GOT3 (cell line): ENCODE measurements at regions not wholly inside any gene's neighbourhood (a gene's known extent, or its start where the extent isn't known, plus 50 kb on each side); places are given as distances from the start of the nearest gene placed in this dataset.
"Not testable (repeated sequence)": the region's sequence is repeated elsewhere in the genome, so short reads cannot be mapped to it uniquely, and the experiment has no call there.

ENCODE experiments used
- DNase-seq: peaks from one replicate; lab custom pipeline; 2025; ENCODE audit warnings: mixed read lengths; lab: John Stamatoyannopoulos, UW

DNA sequence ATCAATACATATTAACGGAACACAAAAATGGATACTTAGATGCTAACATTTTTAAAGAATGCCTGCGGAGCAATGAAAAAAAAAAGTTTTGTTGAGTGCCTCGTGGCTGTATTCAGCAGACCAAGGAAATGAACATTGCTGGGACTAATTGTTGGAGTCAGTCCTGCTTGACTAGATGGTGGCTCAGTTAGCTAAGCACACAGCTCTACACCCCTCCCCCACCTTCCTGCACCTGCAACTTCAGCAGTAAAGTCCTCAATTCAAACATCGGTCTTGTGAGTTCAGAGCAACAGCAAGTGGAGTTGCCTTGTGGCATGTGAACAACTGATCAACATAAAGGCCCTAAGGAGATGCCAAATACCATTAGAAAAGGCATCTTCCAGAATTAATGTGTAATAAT, 326.0 kb upstream of the NPSR1 start:
- no peak for DNase-seq

- DNase-seq = no peak
Observed at GRCh38 chr7:34333184-34333583, 324.8 kb upstream of the NPSR1 start.

DNA sequence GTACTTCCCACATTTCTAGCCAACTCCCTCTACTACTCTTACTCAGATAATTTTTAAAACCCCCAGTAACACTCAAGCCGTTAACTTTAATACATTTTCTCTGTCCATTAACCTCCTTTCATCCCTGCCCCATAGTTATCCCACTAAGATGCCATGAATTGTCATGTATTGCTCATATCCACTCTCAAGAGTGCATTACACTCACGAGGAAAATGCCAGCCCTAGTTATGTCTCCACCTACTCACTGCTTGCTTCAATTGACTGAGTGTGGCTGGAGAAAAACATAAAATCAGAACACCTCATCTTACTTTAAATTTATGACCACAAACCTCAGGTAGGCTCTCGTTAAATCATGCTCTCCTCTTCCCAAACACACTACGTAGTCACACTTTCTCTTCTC, 324.1 kb upstream of the NPSR1 start:
- no peak for DNase-seq

DNA sequence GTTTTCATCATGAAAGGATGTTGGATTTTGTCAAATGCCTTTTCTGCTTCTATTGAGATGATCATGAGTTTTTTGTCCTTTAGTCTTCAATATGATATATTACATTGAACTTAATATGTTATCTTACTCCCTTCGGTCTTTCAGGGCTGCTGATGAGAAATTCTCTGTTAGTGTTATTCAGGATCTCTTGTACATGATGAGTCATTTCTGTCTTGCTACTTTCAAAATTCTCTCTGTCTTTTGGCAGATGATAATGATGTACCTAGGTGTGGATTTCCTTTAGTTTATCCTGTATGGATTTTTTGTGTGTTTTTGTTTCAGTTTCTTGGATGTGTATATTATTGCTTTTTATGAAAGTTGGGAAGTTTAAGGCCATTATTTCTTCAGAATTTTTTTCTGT, 320.9 kb upstream of the NPSR1 start:
- no peak for DNase-seq

DNA sequence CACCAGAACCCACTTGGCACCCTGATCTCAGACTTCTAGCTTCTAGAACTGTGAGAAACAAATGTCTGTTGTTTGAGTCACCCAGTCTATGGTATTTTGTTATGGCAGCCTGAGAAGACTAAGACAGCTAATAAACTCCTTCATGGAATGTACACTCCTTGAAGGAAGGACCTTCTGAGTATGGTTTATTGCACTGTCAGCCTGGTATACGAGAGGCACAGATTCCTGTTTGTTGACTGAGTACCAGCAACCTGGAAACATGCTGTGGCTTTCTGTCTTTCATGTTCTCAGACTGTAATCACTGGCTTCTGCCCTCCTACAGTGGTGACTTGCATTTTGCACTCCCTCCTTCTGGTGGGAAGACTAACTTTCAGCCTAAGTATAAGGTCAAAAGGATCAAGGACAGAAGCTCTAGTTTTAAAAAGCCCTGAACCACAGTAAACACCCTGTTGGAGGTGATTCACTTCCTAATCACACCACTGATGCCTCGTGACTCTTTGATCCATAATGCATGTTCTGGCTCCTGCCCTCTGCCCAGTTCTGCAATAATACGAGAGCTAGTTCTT, 319.0 kb upstream of the NPSR1 start:
- no peak for DNase-seq

- DNase-seq = no peak
Observed at GRCh38 chr7:34341326-34341725, 316.7 kb upstream of the NPSR1 start.

- DNase-seq = no peak
Observed at GRCh38 chr7:34342387-34342786, 315.6 kb upstream of the NPSR1 start.

- no peak for DNase-seq
Observed at GRCh38 chr7:34343667-34344066, 314.4 kb upstream of the NPSR1 start.

DNA sequence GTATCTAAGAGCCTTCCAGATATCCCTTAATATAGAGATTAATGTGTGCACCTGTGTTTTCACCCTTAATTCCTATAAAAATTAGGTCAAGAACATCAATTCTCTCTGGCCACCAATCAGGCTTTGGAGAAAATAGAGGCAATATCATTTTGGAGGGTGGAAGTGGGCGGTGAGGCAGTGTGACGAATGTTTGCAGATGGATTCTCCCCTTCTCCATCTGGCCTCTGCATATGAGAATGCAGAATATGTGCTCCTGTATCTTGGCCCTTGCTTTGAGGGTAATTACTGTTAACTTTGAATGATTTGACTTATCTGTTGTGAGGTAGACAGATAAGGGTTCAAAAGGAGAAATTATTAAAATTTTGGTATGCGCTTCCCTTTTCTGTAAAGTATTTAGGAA, 304.0 kb upstream of the NPSR1 start:
- no peak for DNase-seq

DNA sequence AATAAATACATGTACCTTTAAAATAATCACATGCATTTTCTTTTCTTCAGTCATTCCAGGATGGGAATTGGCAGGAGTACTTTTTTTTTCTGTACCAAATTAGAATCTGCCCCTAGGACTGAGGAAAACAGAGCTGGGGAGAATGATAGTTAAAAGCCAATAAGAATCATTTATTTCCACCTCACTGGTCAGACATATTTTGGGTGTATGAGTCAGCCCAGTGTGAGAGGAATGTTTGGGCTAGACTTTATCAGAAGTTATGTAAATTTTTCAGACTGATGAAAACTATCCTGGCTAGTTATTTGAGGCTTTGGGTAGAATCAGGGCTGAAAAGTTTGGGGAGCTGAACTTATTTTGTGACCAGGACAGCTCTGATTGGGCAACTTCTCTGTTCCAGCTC, 303.1 kb upstream of the NPSR1 start:
- no peak for DNase-seq

GRCh38 chr7:34357068-34357467, 300.9 kb upstream of the NPSR1 start:
- no peak for DNase-seq

DNA sequence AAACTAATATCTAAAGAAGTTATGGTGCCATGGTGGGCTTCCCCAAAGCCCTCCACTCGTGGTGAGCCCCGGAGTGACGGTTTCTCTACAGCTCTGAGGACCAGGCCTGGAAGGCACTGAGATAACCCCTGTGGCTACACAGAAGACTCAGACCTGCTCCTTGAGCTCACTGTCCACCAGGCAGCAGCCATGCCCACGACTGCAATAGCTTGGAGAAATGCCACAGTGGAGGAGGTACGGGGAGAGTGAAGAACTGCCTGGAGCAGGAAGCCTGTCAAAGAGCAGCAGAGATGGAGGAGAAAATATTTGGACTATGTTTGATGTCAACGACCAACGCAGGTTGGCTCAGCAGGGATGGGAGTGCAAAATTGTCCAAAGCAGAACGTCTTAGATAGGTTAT, 300.1 kb upstream of the NPSR1 start:
- DNase-seq = no peak

- DNase-seq = not testable (repeated sequence)
Observed at GRCh38 chr7:34358578-34358977, 299.4 kb upstream of the NPSR1 start.

DNA sequence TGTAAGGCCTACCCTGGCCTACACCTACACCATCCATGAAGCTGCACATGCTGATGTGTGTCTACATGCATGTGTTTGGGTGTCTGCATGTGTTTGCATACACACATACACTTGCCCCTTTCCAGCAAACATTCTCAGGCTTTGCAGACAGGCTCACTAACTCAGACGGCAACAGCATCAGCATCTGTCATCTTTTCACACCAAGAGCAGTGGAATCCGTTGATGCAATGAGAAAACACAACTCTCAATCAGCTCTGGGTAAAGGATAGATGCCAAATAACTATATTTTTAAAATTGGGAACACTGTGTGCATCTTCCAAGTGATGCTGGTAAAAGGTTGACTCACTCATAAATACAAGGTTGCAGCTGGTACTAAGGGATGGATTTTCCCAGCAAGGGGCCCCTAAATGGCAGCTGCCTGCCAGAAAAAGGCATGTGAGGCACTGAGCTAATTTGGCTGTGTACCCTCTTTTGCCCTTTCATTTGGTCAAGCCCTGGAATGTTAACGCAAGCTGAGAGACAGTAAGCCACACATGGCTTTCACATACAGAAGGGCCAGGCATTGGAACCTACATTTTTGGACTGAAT, 296.3 kb upstream of the NPSR1 start:
- no peak for DNase-seq

DNA sequence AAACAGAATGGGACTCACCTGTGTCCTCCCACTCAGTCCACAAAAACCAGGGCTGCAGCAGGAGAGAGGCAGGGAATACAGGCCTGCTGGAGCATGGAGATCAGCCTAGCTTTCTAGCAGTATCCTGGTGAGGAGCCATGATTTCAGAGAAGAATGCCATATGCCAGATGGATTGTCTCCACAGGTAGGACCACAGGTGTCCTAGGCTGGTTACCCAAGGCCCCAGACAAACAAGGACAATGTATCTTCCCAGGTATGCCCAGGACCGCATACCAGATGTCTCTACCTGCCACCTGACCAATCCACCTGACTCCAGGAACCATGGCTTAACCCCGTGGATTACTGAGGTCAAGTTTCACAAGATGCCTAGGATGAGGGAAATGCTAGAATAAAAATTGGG, 295.4 kb upstream of the NPSR1 start:
- no peak for DNase-seq

DNA sequence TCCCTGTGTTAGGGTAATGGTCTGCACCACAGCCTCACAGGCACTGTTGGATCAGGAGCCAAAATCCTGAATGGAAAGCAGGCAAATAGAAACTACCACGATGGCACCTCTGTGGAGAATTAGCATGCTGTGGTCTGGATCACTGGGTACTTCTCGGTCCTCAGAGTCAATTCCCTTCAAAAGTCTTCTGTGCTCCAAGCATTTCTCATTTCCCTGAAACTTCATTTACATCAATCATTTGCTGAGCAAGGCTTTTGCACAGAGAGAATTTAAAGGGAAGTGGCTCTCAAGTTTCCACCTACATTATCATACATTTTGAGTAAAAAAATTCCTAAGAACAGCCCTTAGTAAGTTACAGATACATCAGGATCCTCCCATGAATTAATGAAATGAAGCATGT, 293.9 kb upstream of the NPSR1 start:
- DNase-seq = no peak

- no peak for DNase-seq
Observed at GRCh38 chr7:34365011-34365410, 293.0 kb upstream of the NPSR1 start.

- DNase-seq = no peak
Observed at GRCh38 chr7:34365611-34366010, 292.4 kb upstream of the NPSR1 start.

DNA sequence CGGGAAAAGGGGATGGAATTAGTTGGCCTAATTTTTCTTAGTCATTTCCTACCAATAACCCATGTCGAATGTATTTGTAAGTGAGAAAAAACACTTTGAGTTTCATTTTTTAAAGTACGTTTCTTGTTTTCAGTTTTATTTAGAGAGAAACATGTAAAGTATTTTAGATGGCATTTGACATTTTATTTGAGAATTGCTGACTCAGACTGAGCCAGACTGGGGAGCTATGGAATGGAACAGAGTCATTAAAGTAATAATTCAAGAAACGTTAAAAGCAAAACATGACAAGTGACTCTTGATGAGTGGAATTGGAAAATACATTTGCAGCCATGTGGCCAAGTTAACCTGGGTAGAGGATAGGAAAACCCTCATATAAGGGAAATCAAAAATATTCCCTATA, 286.1 kb upstream of the NPSR1 start:
- no peak for DNase-seq

DNA sequence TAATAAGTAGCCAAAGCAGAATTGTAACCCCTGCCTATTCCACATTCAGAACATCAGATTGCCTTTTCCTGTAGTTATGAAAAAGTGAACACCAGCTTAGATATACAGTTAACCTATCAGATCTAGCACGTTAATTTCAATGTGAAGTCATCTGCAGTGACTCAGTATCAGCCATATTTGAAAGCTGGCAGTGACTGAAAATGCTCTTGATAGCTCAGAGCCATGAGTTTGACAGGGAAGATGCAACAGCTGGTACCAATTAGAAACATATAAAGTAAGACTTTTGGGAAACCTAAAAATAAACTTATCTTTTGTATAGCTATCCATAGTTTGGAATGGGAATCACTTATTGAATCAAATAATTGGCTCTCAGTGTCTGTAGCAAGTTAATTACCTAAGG, 284.1 kb upstream of the NPSR1 start:
- DNase-seq = no peak

DNA sequence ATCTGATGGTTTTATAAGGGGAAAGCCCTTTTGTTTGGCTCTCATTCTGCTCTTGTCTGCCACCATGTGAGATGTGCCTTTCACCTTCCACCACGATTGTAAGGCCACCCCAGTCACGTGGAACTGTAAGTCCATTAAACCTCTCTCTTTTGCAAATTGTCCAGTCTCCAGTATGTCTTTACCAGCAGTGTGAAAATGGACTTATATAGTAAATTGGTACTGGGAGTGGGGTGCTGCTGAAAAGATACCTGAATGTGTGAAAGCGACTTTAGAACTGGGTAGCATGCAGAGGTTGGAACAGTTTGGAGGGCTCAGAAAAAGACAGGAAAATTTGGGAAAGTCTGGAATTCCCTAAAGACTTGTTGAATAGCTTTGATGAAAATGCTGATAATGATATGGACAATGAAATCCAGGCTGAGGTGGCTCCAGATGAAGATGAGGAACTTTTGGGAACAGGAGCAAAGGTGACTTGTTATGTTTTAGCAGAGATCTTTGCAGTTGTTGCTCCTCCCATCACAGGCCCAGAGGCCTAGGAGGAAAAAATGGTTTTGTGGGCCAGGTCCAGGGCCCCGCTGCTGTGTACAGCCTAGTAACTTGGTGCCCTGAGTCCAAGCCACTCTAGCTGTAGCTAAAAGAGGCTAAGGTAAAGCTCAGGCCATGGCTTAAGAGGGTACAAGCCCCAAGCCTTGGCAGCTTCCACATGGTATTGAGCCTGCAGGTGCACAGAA, 275.7 kb upstream of the NPSR1 start:
- no peak for DNase-seq

GRCh38 chr7:34385384-34385783, 272.6 kb upstream of the NPSR1 start:
- no peak for DNase-seq

DNA sequence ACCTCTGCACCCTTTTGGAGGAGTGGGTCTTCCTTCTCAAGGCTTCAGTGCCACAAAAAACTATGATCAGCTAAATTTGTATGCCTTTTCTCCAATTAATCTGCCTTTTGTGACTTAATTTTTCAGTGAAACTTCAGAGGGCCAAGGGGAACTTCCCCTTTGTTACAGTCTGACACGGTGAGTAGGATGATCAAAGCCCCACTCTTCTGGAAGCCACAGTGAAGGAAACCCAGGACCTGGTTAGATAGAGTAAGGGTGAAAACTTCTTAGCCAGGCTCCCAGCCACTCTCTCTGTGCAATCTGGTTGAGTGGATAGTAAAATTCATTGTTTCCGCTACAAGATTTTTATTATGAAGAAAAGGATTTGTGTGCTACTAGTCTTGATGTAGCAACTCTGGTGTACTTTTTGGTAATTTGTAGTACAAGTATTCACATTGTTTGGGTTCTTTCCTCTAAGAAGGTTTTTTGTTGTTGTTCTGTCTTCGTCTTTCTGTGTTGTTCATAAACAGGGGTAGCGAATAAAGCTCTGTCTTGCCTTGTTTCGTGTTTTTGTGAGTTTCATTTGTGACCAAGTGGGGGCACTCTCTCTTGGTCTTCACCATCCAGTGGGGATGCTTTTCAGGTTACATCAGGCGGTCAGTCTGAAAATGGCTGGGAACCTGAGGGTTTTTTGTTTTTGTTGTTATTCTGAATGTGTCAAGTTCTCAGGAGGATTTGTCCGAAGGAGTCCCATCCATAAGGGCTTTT, 268.5 kb upstream of the NPSR1 start:
- no peak for DNase-seq
